AG20443 (cell line): ENCODE measurements at regions not wholly inside any gene's neighbourhood (a gene's known extent, or its start where the extent isn't known, plus 50 kb on each side); places are given as distances from the start of the nearest gene placed in this dataset.
A peak's percentile ranks its signal among the peaks of the same experiment; 100 is the strongest.
"Not testable (repeated sequence)": the region's sequence is repeated elsewhere in the genome, so short reads cannot be mapped to it uniquely, and the experiment has no call there.

Source experiments
- DNase-seq: peaks from one replicate; pipeline ENCODE4 v3.0.0; 2012; ENCODE audit warnings: low spot score, mixed read lengths

DNA sequence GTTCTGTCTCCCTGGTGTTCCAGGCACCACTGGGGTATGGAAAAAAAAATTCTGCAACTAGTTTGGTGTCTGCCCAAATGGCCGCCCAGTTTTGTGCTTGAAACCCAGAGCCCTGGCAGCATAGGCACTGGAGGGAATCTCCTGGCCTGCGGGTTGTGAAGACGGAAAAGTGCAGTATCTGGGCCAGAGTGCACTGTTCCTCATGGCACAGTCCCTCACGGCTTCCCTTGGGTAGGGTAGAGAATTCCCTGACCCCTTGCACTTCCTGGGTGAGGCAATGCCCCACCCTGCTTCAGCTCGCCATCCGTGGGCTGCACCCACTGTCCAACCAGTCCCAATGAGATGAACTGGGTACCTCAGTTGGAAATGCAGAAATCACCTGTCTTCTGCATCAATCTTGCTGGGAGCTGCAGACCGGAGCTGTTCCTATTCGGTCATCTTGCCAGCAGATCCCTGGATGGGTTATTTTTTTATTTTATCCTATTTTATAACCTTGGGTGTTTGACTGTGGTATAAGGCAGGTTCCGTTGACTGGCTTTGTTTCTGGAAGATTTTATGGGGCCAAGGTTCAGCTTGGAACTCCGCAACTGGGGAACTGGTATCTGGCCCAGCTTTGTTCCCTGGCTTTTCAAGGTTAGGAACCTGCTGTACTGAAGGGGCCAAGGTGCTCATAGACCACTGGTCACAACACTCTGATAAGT is 59.5 kb upstream of the IRAK1BP1 start:
- DNase-seq, result not testable (repeated sequence)

DNA sequence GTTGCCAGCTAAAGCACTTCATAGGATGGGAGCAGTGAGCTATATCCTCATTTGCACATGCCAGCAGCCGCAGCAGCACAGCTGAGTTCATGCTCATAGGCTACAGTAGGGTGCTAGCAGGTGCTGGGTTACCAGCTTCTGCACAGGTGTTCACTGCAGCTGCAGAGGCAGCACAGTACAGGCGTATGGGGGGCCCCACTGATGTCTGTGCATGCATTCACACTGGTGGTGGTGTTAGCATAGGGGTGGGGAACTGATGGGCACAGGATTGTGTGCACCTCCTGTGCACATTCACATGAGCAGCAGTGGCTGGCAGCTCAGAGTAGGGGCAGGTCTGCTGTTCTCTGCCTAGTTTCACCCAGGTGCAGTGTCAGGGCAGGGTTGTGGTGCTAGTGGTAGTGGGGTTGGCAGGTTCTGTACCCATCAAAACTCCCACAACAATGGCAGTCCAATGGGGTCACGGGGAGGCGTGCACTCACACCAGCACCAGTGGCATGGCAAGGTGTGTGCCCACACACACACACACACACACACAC is 58.9 kb upstream of the IRAK1BP1 start:
- no peak for DNase-seq

DNA sequence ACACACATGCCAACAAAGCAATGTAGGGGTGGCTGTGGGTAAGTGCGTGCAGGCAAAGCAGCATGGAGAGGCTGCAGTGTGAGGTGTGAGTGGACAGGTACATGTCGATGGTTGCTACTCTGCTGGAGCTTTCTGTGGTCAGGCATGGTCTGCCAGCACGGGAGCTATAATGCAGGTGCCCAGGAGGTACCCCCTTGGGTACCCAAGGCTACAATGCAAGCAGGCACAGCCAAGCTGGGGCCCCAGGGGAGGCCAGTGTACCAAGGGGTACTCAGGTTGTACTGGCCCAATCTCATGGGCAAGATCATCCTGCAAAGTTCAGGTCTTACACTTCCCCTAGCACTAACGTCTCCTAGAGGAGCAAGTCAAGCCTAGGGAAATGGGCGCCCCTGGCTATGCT is 58.4 kb upstream of the IRAK1BP1 start:
- DNase-seq, result no peak

DNA sequence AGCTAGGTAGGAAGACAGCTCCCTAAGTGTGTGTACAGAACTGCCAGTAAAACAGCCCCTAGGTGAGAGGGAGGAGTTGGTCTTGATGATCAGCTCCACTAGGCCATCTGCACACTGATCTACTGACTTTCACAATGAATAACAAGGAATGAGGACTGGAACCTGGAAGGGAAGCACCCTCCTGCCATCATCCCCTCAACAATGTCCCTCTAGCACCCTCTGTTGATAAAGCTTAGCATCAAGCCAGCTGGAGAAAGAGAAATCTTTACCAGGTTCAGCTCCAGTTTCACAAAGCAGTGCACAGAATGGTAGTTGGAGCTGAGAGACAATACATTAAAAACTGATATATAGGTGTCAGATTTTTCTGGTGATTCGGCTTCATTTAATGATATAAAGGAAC is 57.2 kb upstream of the IRAK1BP1 start:
- peak; percentile 72 for DNase-seq

DNA sequence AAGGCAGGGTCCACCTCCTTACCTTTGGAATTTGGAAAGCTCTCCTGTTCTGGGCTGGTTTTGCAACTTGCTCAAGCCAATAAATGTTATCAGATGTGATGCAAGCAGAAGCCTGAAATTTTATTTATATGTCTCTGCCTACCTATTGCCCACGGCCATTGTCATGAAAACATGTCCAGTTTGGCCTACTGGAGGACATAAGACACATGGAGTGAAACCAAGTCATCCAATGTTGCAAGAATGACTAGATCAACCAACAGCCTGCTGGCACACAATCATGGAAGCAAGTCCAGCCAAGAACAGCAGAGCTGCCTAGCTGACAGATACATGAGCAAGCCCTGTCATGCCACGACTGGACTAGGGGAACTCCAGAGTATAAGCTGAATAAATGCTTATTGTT is 56.7 kb upstream of the IRAK1BP1 start:
- DNase-seq, result peak; percentile 54
